ENCODE measurements at regions not wholly inside any gene's neighbourhood (a gene's known extent, or its start where the extent isn't known, plus 50 kb on each side); places are given as distances from the start of the nearest gene placed in this dataset.
"Not testable (repeated sequence)": the region's sequence is repeated elsewhere in the genome, so short reads cannot be mapped to it uniquely, and the experiment has no call there.

DNA sequence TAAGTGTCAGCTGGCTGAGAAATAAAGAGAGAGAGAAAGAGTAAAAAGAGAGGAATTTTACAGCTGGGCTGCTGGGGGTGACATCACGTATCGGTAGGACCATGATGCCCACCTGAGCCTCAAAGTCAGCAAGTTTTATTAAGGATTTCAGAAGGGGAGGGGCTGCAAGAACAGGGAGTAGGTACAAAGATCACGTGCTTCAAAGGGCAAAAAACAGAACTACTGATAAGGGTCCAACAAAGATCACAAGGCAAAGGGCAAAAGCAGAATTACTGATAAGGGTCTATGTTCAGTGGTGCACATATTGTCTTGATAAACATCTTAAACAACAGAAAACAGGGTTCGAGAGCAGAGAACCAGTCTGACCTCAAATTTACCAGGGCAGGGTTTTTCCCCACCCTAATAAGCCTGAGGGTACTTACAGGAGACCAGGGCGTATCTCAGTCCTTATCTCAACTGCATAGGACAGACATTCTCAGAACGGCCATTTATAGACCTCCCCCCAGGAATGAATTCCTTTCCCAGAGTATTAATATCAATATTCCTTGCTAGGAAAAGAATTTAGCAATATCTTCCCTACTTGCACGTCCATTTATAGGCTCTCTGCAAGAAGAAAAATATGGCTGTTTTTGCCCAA lies 128.3 kb upstream of the PZP start:
- not testable (repeated sequence) for DNase-seq (ENCODE audit: low spot score)

DNA sequence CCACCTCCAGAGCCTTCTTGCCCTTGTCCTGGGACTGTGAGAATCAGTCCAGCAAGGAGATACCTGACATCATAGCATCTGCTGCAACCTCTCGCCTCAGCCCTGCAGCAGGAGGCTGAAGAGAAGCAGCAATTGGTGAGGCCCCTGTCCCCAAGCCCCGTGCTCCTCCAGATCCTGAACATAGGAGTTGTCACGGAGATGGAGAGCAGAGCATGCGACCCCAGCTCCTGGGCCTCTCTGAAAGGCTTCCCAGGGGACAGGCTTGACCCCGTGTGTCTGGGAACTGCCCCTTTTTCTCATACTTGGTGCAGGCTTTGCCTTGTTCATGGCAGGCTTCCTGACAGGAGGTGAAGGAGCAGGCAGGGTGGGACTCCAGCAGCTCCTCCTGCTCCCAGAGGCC lies 127.7 kb upstream of the PZP start:
- DNase-seq (ENCODE audit: low spot score) = no peak

DNA sequence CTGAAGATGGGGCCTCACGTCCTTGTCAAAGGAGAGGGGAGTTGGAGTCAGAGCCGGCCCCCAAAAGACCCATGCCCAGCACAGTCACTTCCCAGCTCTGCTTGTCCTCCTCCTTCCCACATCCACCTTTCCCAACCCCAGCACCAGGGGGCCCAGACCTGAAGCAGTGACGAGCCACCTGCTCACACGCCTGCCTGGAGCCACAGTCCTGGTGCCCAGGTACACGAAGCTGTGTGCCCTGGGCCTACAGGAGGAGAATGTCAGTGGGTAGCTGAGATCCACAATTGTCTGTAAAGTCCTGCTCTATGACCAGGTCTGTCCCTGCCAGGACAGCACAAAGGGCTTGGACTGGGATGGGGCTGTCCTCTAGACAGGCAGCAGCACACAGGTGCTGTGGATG lies 126.8 kb upstream of the PZP start:
- no peak for DNase-seq (ENCODE audit: low spot score)

DNA sequence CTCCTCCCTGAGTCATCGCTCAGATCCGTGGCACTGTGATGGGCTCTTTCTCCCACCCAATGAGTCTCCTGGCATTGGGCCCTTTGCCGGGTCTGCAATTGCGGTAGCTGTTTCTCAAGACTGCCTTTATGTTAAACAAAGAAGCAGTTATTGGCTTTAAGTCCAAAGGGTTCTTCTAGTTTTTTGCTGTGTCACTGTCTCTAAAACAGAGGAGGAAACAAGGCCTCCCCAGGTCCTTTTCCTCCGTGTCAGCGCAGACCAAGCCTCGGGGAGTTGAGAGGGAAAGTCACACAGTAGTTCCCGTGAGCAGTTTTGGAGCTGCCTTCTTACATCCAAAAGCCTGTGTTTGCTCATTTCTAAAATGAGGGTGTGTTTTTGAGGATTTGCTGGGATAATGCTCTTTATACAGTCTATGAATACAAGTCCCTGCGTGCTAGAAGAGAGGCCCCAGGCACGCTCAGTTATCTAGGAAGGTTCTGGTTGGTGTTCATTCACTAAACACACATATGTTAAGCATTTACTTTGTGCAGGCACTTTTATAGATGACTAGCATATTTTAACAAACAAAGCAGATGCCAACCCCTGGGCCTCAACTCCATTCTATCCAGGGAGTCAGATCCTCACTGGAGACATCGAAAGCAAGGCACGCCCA lies 126.0 kb upstream of the PZP start:
- DNase-seq (ENCODE audit: low spot score) = no peak

DNA sequence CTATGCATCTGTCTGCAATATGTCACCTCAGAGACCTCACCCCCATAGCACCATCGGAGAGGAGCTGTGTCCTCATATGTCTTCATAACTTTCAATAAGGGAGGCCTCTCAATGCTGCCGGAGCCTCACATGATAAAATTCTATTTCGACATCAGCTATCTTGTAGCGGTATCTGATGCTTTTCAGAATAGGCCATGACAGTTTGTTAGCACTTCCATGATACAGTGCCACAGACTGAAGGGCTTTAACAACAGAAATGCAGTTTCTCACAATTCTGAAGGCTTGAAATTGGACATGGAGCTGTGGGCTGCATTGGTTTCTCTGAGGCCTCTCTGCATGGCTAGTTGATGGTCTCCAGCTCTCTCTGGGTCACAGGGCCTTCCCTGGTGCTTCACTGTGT lies 125.0 kb upstream of the PZP start:
- no peak for DNase-seq (ENCODE audit: low spot score)

DNA sequence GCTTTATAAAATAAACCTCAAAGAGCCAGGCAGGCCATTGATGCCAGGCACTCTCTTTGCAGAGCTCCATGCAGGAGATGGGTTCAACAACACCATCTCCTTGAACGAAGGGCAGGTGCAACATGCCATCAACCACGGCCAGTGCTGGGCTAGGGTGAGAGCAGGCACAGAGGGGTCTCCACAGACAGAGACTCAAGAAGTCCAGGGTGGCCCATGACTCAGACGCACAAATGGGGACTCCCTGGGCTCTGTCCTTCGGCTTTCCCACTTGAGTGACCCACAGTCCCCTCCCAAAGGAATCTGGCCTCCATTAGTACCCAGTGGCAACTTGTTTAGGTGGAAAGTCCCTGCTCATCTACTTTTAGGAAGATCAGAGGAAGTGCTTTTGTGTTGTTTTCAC lies 124.4 kb upstream of the PZP start:
- DNase-seq (ENCODE audit: low spot score) = no peak

DNA sequence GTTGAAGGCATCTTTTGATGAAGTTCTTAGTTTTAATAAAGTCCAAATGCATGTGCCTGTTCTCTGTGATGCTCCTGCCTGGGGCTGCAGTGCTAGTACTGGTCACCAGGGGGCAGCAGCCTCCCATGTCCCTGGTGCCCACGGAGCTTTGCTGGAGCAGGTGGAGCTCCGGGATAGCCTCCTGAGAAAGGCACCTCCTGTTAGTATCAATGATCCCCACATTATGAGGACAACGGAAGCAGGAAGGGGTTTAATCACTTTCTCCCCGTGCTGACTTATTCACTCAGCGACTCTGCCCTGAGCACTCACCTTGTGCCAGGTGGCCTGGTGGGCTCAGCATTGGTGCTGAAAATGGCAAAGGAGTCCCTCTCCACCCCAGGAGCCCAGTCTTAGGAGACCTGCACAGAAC lies 123.0 kb upstream of the PZP start:
- peak; percentile 56 for DNase-seq (ENCODE audit: low spot score)

DNA sequence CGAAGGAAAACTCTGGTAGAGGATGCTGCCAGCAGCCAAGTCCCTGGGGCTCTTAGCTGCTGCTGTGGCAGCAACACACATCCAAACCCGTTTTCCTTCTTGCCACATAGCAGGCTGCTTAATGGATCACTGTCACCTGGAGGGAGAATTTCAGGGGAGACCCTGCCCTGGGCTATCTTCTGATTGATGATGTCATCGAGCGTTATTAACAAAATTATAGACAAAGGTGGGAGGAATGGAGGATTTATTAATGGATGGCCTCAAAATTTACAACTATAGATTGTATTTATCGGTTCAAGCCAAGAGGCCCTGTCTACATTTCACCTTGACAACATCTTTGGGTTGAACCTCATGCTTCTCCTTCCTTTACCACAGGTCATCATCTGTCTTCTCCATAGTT lies 120.8 kb upstream of the PZP start:
- DNase-seq (ENCODE audit: low spot score) = no peak

DNA sequence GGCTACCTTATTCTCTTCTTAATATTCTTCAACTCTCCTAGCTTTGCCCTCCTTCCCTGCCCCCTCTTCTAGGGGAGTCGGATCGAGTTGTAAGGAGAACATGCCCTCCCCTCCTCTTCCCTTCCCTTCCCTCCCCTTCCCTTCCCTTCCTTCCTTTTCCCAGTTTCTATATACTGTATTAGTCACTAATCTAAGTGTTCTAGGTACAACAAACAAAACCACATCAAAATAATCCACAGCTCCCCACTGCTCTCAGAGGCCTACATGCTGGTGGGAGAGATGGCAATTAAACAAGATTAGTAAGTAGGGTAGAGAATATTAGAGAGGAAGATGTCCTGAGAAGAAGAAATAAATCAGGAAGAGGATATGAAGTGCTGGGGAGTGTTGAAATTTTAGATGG lies 119.9 kb upstream of the PZP start:
- DNase-seq (ENCODE audit: low spot score) = no peak

DNA sequence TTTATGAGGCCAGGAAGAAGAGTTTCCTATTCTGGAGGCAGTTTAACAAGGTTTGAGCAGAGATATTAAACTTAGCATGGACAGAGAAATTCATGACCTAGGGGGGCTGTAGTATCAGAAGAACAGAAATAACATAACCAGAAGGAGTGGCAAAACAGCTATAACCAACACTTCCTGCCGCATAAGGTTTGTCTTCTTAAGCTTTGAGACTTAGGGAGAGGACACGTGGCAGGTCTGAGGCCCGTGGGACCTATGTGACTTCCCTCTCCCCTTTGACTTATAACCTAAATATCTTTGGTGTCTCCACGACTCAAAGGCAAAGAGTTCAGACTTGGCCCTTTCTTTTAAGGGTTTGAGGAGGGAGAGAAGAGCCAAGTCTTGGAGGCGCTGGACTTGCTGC lies 119.1 kb upstream of the PZP start:
- no peak for DNase-seq (ENCODE audit: low spot score)

DNA sequence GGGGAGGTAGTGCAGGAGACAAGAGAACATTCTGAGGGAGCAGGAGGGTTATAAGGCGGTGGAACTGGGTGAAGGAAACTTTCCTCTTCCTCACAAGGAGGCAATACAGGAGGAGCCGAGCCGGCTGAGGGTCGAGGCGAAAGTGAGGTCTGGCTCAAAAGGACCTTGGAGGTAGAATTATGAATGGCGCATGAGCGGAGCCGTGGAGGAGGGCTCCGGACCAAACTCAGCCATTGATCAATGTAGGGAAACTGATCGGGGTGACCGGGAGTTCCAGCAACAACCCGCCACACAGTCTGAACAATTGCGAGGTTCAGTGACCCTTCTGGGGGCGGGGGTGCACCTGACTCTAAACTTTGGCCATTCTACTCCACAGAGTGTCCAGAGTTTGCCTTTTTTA lies 118.7 kb upstream of the PZP start:
- not testable (repeated sequence) for DNase-seq (ENCODE audit: low spot score)

DNA sequence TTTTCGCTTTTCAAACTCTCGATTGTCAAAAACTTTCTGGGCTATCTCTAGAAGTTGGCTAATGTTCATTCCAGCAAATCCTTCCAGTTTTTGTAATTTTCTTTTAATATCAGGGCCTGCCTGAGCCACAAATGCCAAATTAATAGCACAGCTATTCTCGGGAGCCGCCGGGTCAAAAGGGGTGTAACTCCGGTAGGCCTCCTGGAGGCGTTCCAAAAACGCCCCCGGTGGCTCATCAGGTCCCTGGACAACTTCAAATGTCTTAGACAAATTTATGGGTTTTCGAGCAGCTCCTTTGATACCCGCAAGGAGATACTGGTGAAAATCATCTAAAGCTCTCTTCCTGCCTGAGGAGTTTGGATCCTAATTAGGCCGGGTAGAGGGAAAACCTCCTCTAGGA lies 117.9 kb upstream of the PZP start:
- no peak for DNase-seq (ENCODE audit: low spot score)

DNA sequence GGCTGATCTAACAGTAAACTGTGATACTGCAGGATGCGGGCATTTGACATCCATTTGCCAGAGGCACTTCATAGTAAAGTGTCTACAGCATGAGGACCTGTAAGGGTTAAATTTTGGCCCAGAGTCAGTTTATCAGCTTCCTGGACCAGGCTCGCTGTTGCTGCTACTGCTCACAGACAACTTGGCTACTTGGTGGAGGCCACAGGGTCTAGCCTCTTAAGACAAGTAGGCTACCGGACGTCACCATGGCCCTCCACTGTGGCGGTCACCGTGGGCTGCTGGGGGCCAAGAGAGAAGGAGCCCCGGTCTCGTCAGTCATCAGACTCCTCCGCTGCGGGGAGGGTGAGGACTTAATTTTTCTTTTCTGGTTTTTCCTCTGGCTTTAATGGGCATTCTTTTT lies 117.3 kb upstream of the PZP start:
- no peak for DNase-seq (ENCODE audit: low spot score)

DNA sequence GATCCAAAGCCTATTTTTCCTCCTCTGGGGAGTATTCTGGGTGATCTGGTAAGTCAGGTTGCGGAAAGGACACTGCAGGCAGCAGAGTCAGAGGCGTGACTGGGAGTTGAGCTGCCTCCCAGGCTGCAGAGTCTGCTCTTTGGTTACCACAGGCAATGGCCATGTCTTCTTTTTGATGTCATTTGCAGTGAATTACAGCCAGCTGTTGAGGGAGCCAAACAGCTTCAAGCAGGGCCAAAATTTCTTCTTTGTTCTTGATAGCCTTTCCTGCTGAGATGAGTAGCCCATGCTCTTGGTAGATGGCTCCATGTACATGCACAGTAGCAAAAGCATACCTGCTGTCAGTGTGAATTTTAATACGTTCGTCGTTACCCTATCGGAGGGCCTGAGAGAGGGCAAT lies 116.6 kb upstream of the PZP start:
- no peak for DNase-seq (ENCODE audit: low spot score)

DNA sequence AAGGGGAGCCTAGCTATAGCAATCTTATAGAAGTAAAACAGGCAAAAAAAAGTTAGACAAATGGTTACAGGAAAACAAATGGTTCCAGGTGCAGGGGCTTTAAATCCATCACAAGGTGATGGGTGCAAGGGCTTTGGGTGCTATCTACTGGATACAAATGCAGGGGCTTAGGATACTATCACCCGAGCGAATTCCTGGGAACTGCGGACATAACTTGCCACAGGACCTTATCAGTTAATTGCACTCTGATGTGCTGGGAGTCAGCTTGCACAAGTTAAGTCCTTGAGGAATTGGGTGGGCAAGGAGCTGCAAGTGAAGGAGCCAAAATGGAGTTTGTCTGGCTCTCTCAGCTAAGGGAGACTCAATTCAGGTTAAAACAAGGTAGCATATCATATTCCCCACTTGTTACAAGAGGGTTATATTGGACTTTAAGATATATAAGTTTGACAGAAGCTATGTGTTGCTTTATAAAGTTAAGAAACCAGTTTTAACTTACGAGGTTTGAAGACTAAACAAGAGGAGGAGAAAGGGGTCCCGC lies 115.0 kb upstream of the PZP start:
- no peak for DNase-seq (ENCODE audit: low spot score)

DNA sequence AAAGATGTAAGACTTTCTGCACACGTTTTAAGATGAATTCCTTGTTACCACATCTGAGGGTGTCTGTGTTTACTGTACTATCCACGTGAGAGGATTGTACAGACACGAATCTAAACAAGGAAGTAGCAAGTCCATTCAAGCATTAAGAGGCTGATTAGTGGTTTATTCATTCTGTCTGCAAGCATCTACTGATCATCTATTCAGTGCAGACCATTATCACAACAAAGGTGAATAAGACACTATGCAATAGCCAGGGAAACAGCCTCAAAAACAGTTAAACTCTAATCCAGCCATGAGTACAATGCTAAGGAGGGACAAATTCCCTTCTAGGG lies 111.6 kb upstream of the PZP start:
- DNase-seq (ENCODE audit: low spot score) = no peak

DNA sequence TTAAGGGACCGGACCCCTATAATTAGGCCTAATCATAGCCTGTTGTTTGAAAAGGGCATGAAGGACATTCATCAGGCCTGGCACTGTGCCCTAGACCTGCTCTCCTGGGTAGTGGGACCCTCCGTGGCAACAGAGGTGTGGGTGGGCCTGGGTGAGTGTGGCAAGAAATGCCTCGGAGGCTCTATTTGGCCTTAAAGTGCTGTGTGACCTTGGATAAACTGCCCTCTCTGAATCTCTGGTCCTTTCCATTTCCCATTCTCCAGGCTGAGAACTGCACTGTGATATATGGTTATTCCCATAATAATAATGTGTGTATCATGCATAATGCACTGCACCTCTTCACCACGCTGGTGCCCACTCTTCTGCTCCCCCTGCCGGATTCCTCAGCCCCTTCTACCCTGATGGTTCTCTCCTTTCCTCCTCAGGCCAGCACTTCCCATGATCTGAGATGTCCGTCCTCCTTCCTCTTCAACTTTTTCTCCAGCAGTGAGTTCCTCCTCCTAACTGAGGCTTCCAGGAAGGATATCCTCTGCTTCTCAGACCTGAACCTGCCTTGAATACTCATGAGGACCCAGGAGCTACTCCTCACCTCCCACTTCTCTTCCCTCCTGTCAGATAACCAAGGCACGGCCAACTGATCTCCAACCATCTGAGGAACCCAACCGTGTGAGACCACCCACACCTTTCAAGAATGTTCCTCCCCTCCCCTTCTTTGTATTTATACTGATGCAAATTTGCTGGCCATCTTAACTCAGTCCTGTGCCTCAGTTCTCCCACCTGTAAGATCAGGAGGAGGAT lies 111.0 kb upstream of the PZP start:
- no peak for DNase-seq (ENCODE audit: low spot score)

DNA sequence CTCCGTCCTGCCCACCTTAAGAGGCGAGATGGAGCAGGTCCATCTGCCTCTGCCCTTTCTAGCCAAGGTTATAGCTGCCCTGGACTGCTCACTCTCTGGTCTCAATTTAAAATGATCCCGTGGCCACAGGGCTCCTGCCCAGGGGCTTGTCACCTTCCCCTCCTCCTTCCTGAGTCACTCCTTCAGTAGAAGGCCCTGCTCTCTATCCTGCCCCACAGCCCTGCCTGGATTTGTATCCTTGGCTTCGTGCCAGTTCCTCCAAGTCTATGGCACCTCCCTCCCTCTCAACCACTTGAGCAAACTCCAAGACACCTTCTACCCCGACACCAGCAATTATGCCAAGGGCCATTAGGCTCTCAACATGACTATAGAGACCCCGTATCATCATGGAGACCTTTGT lies 105.3 kb upstream of the PZP start:
- not testable (repeated sequence) for DNase-seq (ENCODE audit: low spot score)

DNA sequence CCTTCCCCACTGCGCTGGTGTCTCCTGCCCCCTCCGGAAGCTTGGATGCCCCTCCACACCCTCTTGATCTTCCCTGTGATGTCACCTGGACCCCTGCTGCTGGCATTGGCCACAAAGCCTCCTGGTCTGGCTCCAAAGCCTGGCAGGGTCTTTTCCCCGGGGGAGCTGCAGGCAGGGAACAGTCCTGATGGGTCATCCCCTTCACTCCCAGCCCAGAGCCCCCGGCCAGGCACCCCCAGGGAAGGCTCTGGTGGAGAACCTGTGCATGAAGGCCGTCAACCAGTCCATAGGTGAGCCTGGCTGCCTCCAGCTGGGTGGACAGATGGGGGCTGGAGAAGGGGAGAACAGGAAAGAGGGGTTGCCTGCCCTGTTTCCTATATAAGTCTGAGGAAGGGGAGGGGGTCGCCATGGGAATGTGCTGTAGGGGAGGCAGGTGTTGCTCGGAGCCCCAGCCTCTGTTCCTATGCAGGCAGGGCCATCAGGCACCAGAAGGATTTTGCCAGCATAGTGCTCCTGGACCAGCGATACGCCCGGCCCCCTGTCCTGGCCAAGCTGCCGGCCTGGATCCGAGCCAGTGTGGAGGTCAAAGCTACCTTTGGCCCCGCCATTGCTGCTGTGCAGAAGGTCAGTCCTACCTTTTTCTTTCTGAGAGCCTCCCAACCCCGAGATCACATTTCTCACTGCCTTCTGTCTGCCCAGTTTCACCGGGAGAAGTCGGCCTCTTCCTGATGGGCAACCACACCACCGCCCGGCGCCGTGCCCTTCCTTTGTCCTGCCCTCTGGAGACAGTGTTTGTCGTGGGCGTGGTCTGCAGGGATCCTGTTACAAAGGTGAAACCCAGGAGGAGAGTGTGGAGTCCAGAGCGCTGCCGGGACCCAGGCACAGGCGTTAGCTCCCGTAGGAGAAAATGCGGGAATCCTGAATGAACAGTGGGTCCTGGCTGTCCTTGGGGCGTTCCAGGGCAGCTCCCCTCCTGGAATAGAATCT lies 104.5 kb upstream of the PZP start:
- not testable (repeated sequence) for DNase-seq (ENCODE audit: low spot score)

DNA sequence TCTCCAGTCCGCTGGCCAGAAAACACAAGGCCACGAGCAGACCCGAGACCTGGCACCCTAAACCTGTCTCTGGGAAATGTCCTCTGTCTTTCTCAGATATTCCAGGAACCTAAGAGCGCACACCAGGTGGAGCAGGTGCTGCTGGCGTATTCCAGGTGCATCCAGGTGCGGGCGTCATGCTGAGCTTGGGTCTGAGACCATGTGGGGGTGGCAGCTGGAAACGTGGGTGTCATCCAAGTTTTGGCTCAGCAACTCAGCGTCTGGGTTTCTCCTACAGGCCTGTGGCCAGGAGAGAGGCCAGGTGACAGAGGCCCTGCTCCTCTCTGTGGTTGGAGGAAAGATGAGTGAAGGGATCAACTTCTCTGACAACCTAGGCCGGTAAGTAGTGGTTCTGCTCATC lies 103.3 kb upstream of the PZP start:
- not testable (repeated sequence) for DNase-seq (ENCODE audit: low spot score)

DNA sequence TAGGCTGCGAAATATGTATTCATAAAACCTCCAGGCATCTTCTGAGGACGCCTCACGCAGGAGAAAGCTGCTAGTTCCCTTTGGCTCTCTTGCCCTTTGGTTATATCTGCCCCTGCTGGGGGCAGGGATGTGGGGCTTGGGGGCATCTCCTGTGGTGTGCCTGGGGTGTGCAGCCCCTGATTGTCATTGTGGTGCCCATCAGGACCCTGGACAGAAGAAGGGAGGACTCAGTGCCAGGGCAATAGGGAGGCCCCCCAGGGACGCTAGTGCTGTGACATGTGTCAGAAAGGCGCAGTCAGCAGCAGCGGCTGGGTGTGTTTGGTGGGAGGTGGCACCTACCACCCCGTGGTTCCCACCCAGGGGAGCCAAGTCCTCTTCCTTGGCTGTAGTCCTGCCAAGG lies 102.5 kb upstream of the PZP start:
- DNase-seq (ENCODE audit: low spot score) = not testable (repeated sequence)

DNA sequence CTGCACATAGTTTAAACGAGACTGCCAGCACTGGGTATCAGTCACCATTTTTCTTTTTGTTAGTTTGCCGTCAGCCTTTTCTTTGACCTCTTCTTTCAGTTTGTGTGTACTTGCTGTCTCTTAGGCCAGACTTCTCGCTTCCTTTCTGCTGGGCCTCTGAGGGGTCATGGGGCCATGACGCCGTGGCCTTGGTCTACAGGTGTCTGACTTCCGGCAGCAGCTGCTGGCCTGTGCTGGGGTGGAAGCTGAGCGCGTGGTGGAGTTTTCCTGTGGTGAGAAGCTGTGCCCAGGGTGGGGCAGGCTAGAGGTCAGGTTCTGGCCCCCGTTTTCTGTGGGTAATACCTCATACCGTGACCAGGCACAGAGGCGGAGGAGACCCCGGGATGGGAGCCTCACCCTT lies 101.6 kb upstream of the PZP start:
- not testable (repeated sequence) for DNase-seq (ENCODE audit: low spot score)
